GM19023 (cell line): ENCODE measurements at regions not wholly inside any gene's neighbourhood (a gene's known extent, or its start where the extent isn't known, plus 50 kb on each side); places are given as distances from the start of the nearest gene placed in this dataset.

Source experiments
- ATAC-seq: cut with Tn5 transposase; IDR thresholded peaks from one replicate; pipeline ENCODE4 v1.9.1; 2021; ENCODE audit warnings: mild to moderate bottlenecking, moderate library complexity; ENCODE audit not compliant: unreplicated experiment

- ATAC-seq: peak; percentile 78
Measured at GRCh38 chr7:20021831-20022230, 195.4 kb downstream of the MACC1 start.

- ATAC-seq: no peak
Measured at GRCh38 chr7:20021066-20021465, 196.1 kb downstream of the MACC1 start.

- peak; percentile 64 for ATAC-seq
Measured at GRCh38 chr7:20019757-20020432, 197.3 kb downstream of the MACC1 start.

DNA sequence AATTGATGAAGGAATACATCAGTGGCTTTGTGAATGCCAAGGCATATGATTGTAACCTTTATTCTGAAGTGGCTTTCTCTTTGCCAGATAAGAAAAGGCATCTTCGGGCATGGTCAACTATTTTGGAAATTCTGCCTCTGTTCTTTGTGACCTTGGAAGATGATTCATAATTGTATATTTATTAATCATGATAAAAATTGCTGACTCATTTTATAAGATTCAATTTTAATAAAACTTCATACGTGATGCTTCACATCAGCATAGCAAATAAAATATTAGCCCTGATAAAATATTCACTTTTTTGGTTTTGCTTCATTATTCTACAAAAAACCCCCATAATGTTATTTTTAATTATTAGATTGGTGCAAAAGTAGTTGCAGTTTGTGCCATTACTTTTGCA lies 200.5 kb downstream of the MACC1 start:
- ATAC-seq: no peak

- no peak for ATAC-seq
Measured at GRCh38 chr7:20013536-20013935, 203.6 kb downstream of the MACC1 start.

DNA sequence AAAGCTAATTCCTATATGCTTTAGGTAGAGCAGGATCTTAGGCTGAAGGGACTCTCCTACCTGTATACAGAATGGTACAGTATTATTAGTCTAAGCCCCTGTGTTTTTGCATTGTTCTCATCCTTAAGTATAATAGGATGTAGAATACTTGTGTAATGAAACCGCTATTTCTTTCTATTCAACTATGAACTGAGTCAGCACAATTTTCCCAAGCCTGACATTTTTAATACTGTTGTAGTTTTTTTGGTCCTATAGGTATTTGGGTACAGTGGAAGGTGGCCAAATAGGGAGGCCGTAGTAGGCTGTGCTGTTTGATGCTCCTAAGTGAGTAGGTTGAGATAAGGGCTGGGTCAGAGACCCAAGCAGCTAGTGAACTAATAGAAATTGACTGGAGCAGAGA lies 205.1 kb downstream of the MACC1 start:
- ATAC-seq: no peak

DNA sequence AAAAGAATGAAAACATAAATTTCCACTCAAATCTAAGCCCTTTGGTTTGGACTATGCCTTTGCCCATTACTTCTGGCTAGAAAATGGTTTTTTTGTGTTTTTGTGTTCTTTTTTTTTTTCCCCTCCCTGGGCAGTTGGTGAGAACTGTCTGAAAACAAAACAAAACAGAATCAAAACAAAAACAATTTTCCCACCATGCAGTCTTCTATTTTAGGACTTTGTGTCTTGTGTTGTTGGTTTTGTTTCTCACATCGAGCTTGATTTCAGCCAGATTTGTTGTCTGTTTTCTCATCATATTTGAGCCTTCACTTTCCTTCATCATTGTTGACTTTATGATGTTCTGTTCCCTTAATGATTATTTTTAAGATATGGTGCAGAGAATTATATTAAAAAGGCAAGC lies 206.3 kb downstream of the MACC1 start:
- ATAC-seq: no peak

DNA sequence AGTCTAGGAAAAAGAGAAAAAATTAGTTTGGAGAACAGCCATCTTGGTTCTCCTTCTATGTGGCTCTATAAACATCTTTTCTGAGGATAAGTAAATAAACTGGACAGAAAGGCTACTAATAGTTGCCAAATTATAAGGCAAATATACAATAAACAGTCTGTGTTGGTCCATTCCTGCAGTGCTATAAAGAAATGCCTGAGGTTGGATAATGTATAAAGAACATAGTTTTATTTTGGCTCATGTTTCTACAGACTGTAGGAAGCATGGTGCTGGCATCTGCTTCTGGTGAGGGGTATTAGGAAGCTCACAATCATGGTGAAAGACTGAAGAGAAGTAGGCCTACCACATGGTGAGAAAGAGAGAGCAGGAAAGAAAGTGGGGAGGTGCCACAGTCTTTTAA lies 209.7 kb downstream of the MACC1 start:
- no peak for ATAC-seq

DNA sequence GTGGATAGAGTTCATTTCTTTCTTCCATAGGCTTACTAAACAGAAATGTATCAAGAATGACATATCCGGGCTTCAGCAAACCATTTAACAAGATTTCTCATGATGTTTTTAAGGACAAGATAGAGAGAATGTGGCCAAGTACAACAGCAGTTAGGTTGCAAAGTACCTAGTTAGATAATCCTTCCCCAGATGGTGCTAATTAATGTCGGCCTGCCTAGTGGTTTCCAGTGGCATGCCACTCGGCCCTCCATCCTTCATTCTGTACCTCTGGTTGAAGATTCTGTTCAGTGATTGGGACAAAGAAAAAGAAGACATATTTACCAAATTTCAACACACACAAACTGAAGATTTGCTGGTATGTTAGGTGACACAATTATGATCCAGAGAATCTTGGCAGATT lies 212.1 kb downstream of the MACC1 start:
- no peak for ATAC-seq

- ATAC-seq: no peak
Measured at GRCh38 chr7:19999681-20000080, 217.5 kb downstream of the MACC1 start.

DNA sequence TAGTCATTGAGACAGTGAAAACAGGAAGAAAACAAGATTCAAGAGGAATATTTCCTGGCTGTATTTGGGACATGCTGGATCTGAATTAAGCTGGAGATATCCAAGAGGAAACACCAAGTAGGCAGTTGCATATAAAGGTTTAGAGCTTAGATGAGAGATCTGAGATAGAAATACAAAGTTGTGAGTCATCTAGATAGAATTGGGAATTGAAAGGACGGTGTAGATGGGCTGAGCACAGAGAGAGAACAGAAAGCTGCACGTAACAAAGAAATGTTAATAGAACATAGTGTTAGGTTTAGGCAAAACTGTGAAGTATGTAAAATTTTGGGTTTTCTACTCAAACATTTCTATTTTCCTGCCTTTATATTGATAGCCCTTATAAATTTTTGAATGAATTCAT lies 218.5 kb upstream of the TMEM196 start:
- ATAC-seq: no peak

DNA sequence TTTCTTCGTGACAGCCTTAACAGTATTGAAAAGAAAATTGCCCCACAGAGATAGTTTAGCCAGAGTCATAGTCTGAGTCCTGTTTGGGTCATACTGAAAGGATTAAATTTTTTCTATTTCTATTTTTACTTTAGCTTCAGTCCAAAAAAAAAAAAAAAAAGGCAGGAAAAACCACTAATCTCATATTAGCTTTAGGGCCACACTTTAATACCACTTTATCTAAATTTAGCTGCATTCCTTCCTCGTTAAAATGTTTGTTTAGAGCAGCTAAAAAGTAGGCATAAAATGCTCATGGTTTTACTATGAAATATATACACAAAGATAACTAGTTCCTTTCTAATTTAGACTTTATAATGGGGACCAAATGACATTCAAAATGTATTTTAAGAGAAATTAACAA lies 216.5 kb upstream of the TMEM196 start:
- no peak for ATAC-seq

- ATAC-seq: no peak
Measured at GRCh38 chr7:19988860-19989259, 215.4 kb upstream of the TMEM196 start.

DNA sequence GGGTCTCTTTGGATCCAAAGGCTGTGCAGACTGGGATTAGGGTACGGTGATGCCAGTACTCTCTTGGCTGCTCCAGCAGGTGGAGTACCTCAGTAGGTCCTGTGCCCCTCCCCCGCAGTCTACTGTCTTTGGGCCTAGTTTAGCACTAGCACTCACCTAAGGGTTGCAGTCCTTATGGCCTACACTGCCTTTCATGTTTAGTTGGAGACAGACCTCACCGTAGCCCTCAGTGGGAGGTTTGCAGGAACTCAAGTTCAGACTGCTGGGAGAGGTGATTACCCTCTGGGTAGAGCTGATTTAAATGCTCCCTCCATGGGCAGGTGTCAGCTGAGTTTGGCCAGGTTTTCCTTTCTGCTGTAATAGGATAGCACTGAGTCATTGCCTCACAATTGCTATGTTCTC lies 210.8 kb upstream of the TMEM196 start:
- ATAC-seq: no peak

DNA sequence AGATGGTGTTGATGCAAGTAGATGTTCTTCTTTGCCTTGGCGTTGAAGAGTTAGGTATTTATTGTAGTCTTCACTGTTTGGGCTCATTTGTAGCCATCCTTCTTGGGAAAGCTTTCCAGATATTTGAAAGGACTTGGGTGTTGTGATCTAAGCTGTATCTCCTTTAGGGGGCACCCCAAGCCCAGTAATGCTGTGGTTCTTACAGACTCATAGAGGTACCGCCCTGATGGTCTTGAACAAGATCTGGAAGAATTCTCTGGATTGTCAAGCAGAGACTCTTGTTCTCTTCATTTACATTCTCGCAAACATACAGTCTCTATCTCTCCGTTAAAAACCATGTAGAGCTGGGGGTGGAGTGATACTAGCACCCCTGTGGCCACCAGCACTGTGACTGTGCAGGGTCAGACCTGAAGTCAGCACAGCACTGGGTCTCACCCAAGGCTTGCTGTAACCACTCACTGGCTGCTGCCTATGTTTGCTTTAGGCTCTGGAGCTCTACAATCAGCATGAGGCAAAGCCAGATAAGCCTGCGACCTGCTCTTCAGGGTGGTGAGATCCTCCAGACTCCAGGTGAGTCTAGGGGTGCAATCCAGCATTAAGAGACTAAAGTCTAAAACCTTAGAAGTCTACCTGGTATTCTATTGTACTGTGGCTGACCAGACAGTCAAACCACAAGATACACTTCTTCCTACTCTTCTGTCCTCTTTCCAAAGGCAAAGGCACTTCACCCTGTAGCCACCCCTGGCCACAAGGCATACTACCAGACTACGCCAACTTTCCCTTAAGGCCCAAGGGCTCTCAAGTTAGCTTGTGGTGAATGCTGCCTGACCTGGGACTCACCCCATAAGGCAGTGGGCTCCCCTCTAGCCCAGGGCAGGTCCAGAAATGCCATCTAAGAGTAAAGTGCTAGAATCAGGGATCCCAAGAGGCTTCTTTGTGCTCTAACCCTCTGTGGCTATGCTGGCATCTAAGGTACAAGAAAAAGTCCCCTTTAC lies 209.7 kb upstream of the TMEM196 start:
- peak; percentile 57 for ATAC-seq

GRCh38 chr7:19973581-19973980 lies 200.2 kb upstream of the TMEM196 start:
- ATAC-seq: no peak

GRCh38 chr7:19972876-19973275 lies 199.5 kb upstream of the TMEM196 start:
- ATAC-seq: no peak

DNA sequence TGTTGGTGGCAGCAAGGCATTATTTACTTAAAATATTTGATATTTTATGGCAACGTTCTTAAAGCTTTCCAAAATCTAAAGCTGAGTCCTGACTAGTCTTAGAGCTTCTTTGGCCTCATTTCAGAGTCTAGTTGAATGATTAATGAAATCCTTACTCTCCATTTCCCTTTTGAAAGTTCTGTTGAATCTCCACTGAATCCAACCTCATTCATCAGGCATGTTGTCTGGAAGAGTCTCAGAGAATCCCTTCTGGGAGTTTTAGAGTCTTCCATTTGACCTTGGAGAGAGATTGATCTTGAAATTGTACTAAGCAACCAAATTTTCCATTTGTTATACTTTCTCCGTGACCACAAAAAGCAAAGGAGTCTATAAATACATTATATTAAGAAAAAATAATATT lies 198.5 kb upstream of the TMEM196 start:
- ATAC-seq: no peak

DNA sequence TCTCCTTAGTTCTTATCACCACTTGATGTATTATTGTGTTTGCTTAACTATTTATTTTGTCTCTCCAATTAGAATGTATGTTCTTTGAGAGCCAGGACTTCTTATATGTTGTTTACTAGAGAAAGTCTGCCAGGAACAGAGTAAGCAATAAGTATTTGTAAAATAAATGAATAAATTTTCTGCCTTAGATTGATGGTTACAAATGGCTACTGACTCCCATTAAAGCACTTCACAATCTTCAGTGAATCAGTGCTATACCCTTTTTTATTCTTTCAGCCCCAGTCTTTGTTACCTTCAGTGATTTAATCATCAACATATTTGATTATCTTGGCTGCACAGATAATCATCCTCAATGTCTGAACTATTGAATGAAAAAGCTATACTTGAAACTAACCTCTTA lies 197.1 kb upstream of the TMEM196 start:
- no peak for ATAC-seq

- no peak for ATAC-seq
Measured at GRCh38 chr7:19969859-19970493, 196.6 kb upstream of the TMEM196 start.

- ATAC-seq: no peak
Measured at GRCh38 chr7:19964246-19964645, 190.8 kb upstream of the TMEM196 start.

DNA sequence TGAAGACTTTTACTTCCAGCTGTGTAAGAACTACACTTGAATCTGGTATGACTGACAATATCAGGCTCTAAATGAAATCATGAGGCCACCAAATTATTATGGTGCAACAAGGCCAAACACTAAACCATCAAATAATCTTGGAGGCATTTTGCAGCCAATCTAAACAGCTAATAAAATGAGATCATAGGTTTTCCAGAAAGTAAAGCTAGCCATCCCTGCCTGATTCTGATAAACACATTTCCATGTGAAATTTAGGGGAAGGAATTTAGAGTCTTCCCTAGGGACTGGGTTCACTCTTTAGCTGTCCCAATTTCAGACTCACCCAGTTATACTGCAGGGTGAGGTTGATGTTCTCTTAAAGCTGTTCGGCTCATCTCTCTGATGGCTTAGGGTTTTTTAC lies 190.3 kb upstream of the TMEM196 start:
- no peak for ATAC-seq
